ENCODE measurements at regions not wholly inside any gene's neighbourhood (a gene's known extent, or its start where the extent isn't known, plus 50 kb on each side); places are given as distances from the start of the nearest gene placed in this dataset.

GRCh38 chr2:30349691-30350090, 97.4 kb upstream of the LCLAT1 start:
- TF ChIP-seq EZH2phosphoT487 (conservative IDR thresholded peaks at IDR 0.05; ENCODE audit: low read length) (no peak), CTCF (IDR thresholded peaks at IDR 0.05; ENCODE audit: insufficient read depth, low read length, poor library complexity, severe bottlenecking) (no peak)

GRCh38 chr2:30351116-30351515, 95.9 kb upstream of the LCLAT1 start:
- H3K4me2 ChIP-seq (ENCODE audit: low read depth, low read length, poor library complexity, severe bottlenecking) = no peak overlapping the region
- H3F3A ChIP-seq (ENCODE audit: insufficient read depth) = no peaks in the 10 kb centered on the region
- TF ChIP-seq EZH2phosphoT487 (conservative IDR thresholded peaks at IDR 0.05; ENCODE audit: low read length) (no peak), CTCF (IDR thresholded peaks at IDR 0.05; ENCODE audit: insufficient read depth, low read length, poor library complexity, severe bottlenecking) (no peak)
- H3K9me3 ChIP-seq (ENCODE audit: insufficient read depth, low read length) = no peaks in the 10 kb centered on the region
- H2AFZ ChIP-seq (ENCODE audit: low read depth, low read length, severe bottlenecking) = no peak overlapping the region
- H3K79me2 ChIP-seq (ENCODE audit: insufficient read depth, low read length) = no peaks in the 10 kb centered on the region
- no peak overlapping the region for H3K4me3 ChIP-seq (ENCODE audit: insufficient read depth, low read length, poor library complexity, severe bottlenecking)
- no peaks in the 10 kb centered on the region for H3K36me3 ChIP-seq (ENCODE audit: low read length)
- H3K9ac ChIP-seq (ENCODE audit: low read length) = no peak overlapping the region
- no peak overlapping the region for H3K27ac ChIP-seq (ENCODE audit: low read depth, low read length)
- no peaks in the 10 kb centered on the region for H4K20me1 ChIP-seq (ENCODE audit: low read depth, low read length)
- H3K9me2 ChIP-seq (replicated peaks; ENCODE audit: insufficient read depth, low read length) = no peaks in the 10 kb centered on the region
- H3K27me3 ChIP-seq (ENCODE audit: low read length) = no peaks in the 10 kb centered on the region

More at GRCh38 chr2:30349691-30350090, 97.4 kb upstream of the LCLAT1 start:
- Histone ChIP-seq H3K79me2 (ENCODE audit: insufficient read depth, low read length) (no peaks in the 10 kb centered on the region), H2AFZ (ENCODE audit: low read depth, low read length, severe bottlenecking) (no peak overlapping the region), H4K20me1 (ENCODE audit: low read depth, low read length) (no peaks in the 10 kb centered on the region), H3K4me3 (ENCODE audit: insufficient read depth, low read length, poor library complexity, severe bottlenecking) (no peak overlapping the region), H3K27me3 (ENCODE audit: low read length) (no peaks in the 10 kb centered on the region), H3K36me3 (ENCODE audit: low read length) (no peaks in the 10 kb centered on the region), H3K4me2 (ENCODE audit: low read depth, low read length, poor library complexity, severe bottlenecking) (no peak overlapping the region), H3K9me2 (replicated peaks; ENCODE audit: insufficient read depth, low read length) (no peaks in the 10 kb centered on the region), H3F3A (ENCODE audit: insufficient read depth) (no peaks in the 10 kb centered on the region), H3K9me3 (ENCODE audit: insufficient read depth, low read length) (no peaks in the 10 kb centered on the region), H3K27ac (ENCODE audit: low read depth, low read length) (no peak overlapping the region), H3K9ac (ENCODE audit: low read length) (no peak overlapping the region)

GRCh38 chr2:30351949-30352348, 95.1 kb upstream of the LCLAT1 start:
- no peaks in the 10 kb centered on the region for H3K79me2 ChIP-seq (ENCODE audit: insufficient read depth, low read length)
- H2AFZ ChIP-seq (ENCODE audit: low read depth, low read length, severe bottlenecking) = no peak overlapping the region
- H3K9me2 ChIP-seq (replicated peaks; ENCODE audit: insufficient read depth, low read length) = no peaks in the 10 kb centered on the region
- H3K9me3 ChIP-seq (ENCODE audit: insufficient read depth, low read length) = no peaks in the 10 kb centered on the region
- H3F3A ChIP-seq (ENCODE audit: insufficient read depth) = no peaks in the 10 kb centered on the region
- no peak for TF ChIP-seq EZH2phosphoT487 (conservative IDR thresholded peaks at IDR 0.05; ENCODE audit: low read length)
- no peak for TF ChIP-seq CTCF (IDR thresholded peaks at IDR 0.05; ENCODE audit: insufficient read depth, low read length, poor library complexity, severe bottlenecking)
- no peaks in the 10 kb centered on the region for H3K27me3 ChIP-seq (ENCODE audit: low read length)
- H4K20me1 ChIP-seq (ENCODE audit: low read depth, low read length) = no peaks in the 10 kb centered on the region
- no peak overlapping the region for H3K4me2 ChIP-seq (ENCODE audit: low read depth, low read length, poor library complexity, severe bottlenecking)
- no peak overlapping the region for H3K4me3 ChIP-seq (ENCODE audit: insufficient read depth, low read length, poor library complexity, severe bottlenecking)
- no peak overlapping the region for H3K27ac ChIP-seq (ENCODE audit: low read depth, low read length)
- no peak overlapping the region for H3K9ac ChIP-seq (ENCODE audit: low read length)
- H3K36me3 ChIP-seq (ENCODE audit: low read length) = no peaks in the 10 kb centered on the region
